Gastrocnemius medialis (tissue), 4 donors: ENCODE measurements at regions not wholly inside any gene's neighbourhood (a gene's known extent, or its start where the extent isn't known, plus 50 kb on each side); places are given as distances from the start of the nearest gene placed in this dataset.

Experiments used
- POLR2A ChIP-seq, 2 donors: fragments of 450-650 bp; IDR thresholded peaks; one replicate each; pipeline ENCODE4 v1.6.1; 2017; ENCODE audit warnings: antibody characterized with exemption in 2 of 2, mild to moderate bottlenecking in 2 of 2, moderate library complexity in 2 of 2
- TF ChIP-seq, protein P1 (sequence below), 5 experiments: fragments of 450-650 bp in 3 of 5; fragments of 200-600 bp in 2 of 5; sonication (generic) in 2 of 5; IDR thresholded peaks in 4 of 5; conservative IDR thresholded peaks in 1 of 5; 1 replicate in 4 of 5; 2 replicates in 1 of 5; pipeline ENCODE4 v1.5.1; 2016 to 2019; ENCODE audit warnings: antibody characterized with exemption in 5 of 5, mild to moderate bottlenecking in 3 of 5, moderate library complexity in 3 of 5

DNA sequence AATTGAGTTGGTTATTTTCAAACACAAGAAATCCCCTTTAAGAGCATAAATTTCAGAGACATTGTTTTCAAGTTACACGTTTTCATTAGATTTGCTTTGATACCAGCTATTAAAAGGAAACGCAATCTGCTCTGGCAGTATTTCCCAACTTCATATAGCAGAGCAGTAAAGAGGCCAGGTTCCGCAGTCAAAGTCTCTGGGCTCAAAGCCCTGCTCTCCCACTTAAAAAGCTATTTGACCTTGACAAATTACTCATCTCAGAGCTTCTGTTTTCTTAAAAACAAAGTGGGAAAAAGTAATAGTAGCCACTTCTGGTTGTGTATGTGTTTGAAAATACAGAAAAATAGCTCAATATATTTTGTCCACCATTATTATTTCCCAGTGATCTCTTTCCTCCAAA lies 89.7 kb upstream of the CDYL2 start:
- TF ChIP-seq, protein P1, sequence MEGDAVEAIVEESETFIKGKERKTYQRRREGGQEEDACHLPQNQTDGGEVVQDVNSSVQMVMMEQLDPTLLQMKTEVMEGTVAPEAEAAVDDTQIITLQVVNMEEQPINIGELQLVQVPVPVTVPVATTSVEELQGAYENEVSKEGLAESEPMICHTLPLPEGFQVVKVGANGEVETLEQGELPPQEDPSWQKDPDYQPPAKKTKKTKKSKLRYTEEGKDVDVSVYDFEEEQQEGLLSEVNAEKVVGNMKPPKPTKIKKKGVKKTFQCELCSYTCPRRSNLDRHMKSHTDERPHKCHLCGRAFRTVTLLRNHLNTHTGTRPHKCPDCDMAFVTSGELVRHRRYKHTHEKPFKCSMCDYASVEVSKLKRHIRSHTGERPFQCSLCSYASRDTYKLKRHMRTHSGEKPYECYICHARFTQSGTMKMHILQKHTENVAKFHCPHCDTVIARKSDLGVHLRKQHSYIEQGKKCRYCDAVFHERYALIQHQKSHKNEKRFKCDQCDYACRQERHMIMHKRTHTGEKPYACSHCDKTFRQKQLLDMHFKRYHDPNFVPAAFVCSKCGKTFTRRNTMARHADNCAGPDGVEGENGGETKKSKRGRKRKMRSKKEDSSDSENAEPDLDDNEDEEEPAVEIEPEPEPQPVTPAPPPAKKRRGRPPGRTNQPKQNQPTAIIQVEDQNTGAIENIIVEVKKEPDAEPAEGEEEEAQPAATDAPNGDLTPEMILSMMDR (IDR thresholded peaks at IDR 0.05 in 4 of 5, conservative IDR thresholded peaks at IDR 0.05 in 1 of 5) = no peak
- no peak for TF ChIP-seq POLR2A (IDR thresholded peaks at IDR 0.05)
